HG02885 (cell line): ENCODE measurements at regions not wholly inside any gene's neighbourhood (a gene's known extent, or its start where the extent isn't known, plus 50 kb on each side); places are given as distances from the start of the nearest gene placed in this dataset.
"Not testable (repeated sequence)": the region's sequence is repeated elsewhere in the genome, so short reads cannot be mapped to it uniquely, and the experiment has no call there.

Experiments
- ATAC-seq: cut with Tn5 transposase; IDR thresholded peaks from one replicate; pipeline ENCODE4 v1.9.1; 2021; ENCODE audit warnings: mild to moderate bottlenecking; ENCODE audit not compliant: unreplicated experiment, poor library complexity

- ATAC-seq: no peak
These were observed 628.3 kb downstream of the NUP35 start for GRCh38 chr2:183752571-183752970.

- ATAC-seq: no peak
These were observed 634.8 kb downstream of the NUP35 start for GRCh38 chr2:183759033-183759432.

- ATAC-seq: no peak
These were observed 649.5 kb downstream of the NUP35 start for GRCh38 chr2:183773775-183774174.

- no peak for ATAC-seq
These were observed 655.8 kb downstream of the NUP35 start for GRCh38 chr2:183780072-183780471.

GRCh38 chr2:183782436-183782835 lies 658.2 kb downstream of the NUP35 start:
- ATAC-seq: no peak

GRCh38 chr2:183788796-183789195 lies 664.6 kb downstream of the NUP35 start:
- not testable (repeated sequence) for ATAC-seq

- not testable (repeated sequence) for ATAC-seq
These were observed 668.1 kb downstream of the NUP35 start for GRCh38 chr2:183792165-183792924.

GRCh38 chr2:183798535-183798934 lies 674.3 kb downstream of the NUP35 start:
- ATAC-seq: no peak

- ATAC-seq: no peak
These were observed 675.5 kb downstream of the NUP35 start for GRCh38 chr2:183799761-183800160.

GRCh38 chr2:183803596-183803995 lies 679.4 kb downstream of the NUP35 start:
- ATAC-seq: no peak

GRCh38 chr2:183807870-183808269 lies 683.6 kb downstream of the NUP35 start:
- no peak for ATAC-seq

- ATAC-seq: no peak
These were observed 685.2 kb downstream of the NUP35 start for GRCh38 chr2:183809404-183809803.

GRCh38 chr2:183811281-183811680 lies 687.0 kb downstream of the NUP35 start:
- ATAC-seq: no peak

GRCh38 chr2:183812091-183812490 lies 687.8 kb downstream of the NUP35 start:
- no peak for ATAC-seq

- ATAC-seq: no peak
These were observed 701.5 kb downstream of the NUP35 start for GRCh38 chr2:183825710-183826109.

GRCh38 chr2:183829931-183830330 lies 705.7 kb downstream of the NUP35 start:
- no peak for ATAC-seq

- no peak for ATAC-seq
These were observed 712.9 kb downstream of the NUP35 start for GRCh38 chr2:183837157-183837556.

- no peak for ATAC-seq
These were observed 714.1 kb downstream of the NUP35 start for GRCh38 chr2:183838295-183838694.

- no peak for ATAC-seq
These were observed 715.9 kb downstream of the NUP35 start for GRCh38 chr2:183840061-183840584.

GRCh38 chr2:183849826-183850225 lies 725.6 kb downstream of the NUP35 start:
- not testable (repeated sequence) for ATAC-seq

- ATAC-seq: no peak
These were observed 734.9 kb downstream of the NUP35 start for GRCh38 chr2:183859129-183859528.

GRCh38 chr2:183866666-183867065 lies 731.7 kb upstream of the ZNF804A start:
- ATAC-seq: no peak
